ENCODE measurements at regions not wholly inside any gene's neighbourhood (a gene's known extent, or its start where the extent isn't known, plus 50 kb on each side); places are given as distances from the start of the nearest gene placed in this dataset.

GRCh38 chrX:45743081-45743533 is 542.4 kb upstream of the DIPK2B start:
- Mint-ChIP-seq H3K9me3 (no peaks in the 10 kb centered on the region), H3K27me3 (ENCODE audit: insufficient read depth, low read depth) (no peaks in the 10 kb centered on the region), H3K4me3 (no peak overlapping the region), H3K4me1 (no peaks in the 10 kb centered on the region), H3K27ac (no peak overlapping the region), H3K36me3 (peaks cover 4% of the 10 kb centered on the region)
- H3K27me3 ChIP-seq: no peaks in the 10 kb centered on the region
- no peaks in the 10 kb centered on the region for H3K4me1 ChIP-seq
- no peaks in the 10 kb centered on the region for H4K20me1 ChIP-seq (ENCODE audit: low read depth)
- H3F3A ChIP-seq (ENCODE audit: low read depth): no peaks in the 10 kb centered on the region
- peaks cover 8% of the 10 kb centered on the region for H3K9me3 ChIP-seq (ENCODE audit: low read depth)
- H3K27ac ChIP-seq: no peak overlapping the region
- no peaks in the 10 kb centered on the region for H3K79me2 ChIP-seq (ENCODE audit: low read depth)
- H3K4me3 ChIP-seq: no peak overlapping the region
- no peak overlapping the region for H3K4me2 ChIP-seq
- no peak overlapping the region for H3K9ac ChIP-seq
- no peak for DNase-seq (ENCODE audit: low spot score)
- TF ChIP-seq EZH2phosphoT487 (IDR thresholded peaks at IDR 0.05): no peak
- TF ChIP-seq CTCF (IDR thresholded peaks at IDR 0.05): no peak
- no peak for TF ChIP-seq EZH2 (IDR thresholded peaks at IDR 0.05)
- no peak overlapping the region for H2AFZ ChIP-seq (replicated peaks)
- H3K36me3 ChIP-seq: no peaks in the 10 kb centered on the region

DNA sequence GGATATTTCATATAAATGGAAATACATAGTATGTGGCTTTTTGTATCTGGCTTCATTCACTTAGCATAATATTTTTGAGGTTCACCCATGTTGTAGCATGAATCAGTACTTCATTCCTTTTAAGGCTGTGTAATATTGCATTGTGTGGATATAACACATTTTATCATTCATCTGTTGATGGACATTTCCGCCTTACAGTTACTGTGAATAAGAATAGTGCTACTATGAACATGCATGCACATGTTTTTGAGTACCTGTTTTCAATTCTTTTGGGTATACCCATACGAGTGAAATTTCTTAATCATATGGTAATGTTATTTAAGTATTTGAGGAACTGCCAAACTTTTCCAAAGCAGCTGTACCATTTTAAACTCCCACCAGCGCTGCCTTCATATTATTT is 539.6 kb upstream of the DIPK2B start:
- Histone ChIP-seq H4K20me1 (ENCODE audit: low read depth) (no peaks in the 10 kb centered on the region), H3K9me3 (ENCODE audit: low read depth) (peaks cover 8% of the 10 kb centered on the region), H3F3A (ENCODE audit: low read depth) (no peaks in the 10 kb centered on the region)

GRCh38 chrX:45735571-45735970 is 534.9 kb upstream of the DIPK2B start:
- no peaks in the 10 kb centered on the region for H3K4me1 ChIP-seq
- no peak overlapping the region for H3K4me3 ChIP-seq
- Mint-ChIP-seq H3K4me3 (no peak overlapping the region), H3K9me3 (peaks cover 5% of the 10 kb centered on the region), H3K36me3 (no peaks in the 10 kb centered on the region), H3K4me1 (no peaks in the 10 kb centered on the region), H3K27me3 (ENCODE audit: insufficient read depth, low read depth) (no peaks in the 10 kb centered on the region), H3K27ac (no peak overlapping the region)
- H3K27ac ChIP-seq: no peak overlapping the region
- no peak overlapping the region for H3K9ac ChIP-seq
- no peak overlapping the region for H3K4me2 ChIP-seq
- H3F3A ChIP-seq (ENCODE audit: low read depth): no peaks in the 10 kb centered on the region
- no peak for DNase-seq (ENCODE audit: low spot score)
- H3K36me3 ChIP-seq: no peaks in the 10 kb centered on the region
- TF ChIP-seq CTCF (IDR thresholded peaks at IDR 0.05): no peak
- TF ChIP-seq EZH2 (IDR thresholded peaks at IDR 0.05): no peak
- TF ChIP-seq EZH2phosphoT487 (IDR thresholded peaks at IDR 0.05): no peak
- H2AFZ ChIP-seq (replicated peaks): no peak overlapping the region
- H4K20me1 ChIP-seq (ENCODE audit: low read depth): no peaks in the 10 kb centered on the region
- no peaks in the 10 kb centered on the region for H3K79me2 ChIP-seq (ENCODE audit: low read depth)
- no peaks in the 10 kb centered on the region for H3K9me3 ChIP-seq (ENCODE audit: low read depth)
- no peaks in the 10 kb centered on the region for H3K27me3 ChIP-seq

More for the DNA sequence above, 539.6 kb upstream of the DIPK2B start:
- Mint-ChIP-seq H3K9me3 (peaks cover 2% of the 10 kb centered on the region), H3K4me3 (no peak overlapping the region), H3K4me1 (no peaks in the 10 kb centered on the region), H3K27ac (no peak overlapping the region), H3K36me3 (no peaks in the 10 kb centered on the region), H3K27me3 (ENCODE audit: insufficient read depth, low read depth) (no peaks in the 10 kb centered on the region)
- no peaks in the 10 kb centered on the region for H3K79me2 ChIP-seq (ENCODE audit: low read depth)
- DNase-seq (ENCODE audit: low spot score): no peak
- H3K4me1 ChIP-seq: no peaks in the 10 kb centered on the region
- TF ChIP-seq EZH2phosphoT487 (IDR thresholded peaks at IDR 0.05) (no peak), CTCF (IDR thresholded peaks at IDR 0.05) (no peak), EZH2 (IDR thresholded peaks at IDR 0.05) (no peak)
- H3K36me3 ChIP-seq: no peaks in the 10 kb centered on the region
- H3K27ac ChIP-seq: no peak overlapping the region
- no peak overlapping the region for H3K4me3 ChIP-seq
- H2AFZ ChIP-seq (replicated peaks): no peak overlapping the region
- H3K9ac ChIP-seq: no peak overlapping the region
- H3K4me2 ChIP-seq: no peak overlapping the region
- H3K27me3 ChIP-seq: no peaks in the 10 kb centered on the region

Measured in neural progenitor cell (in vitro differentiated cells).